ENCODE measurements at regions not wholly inside any gene's neighbourhood (a gene's known extent, or its start where the extent isn't known, plus 50 kb on each side); places are given as distances from the start of the nearest gene placed in this dataset.
A peak's percentile ranks its signal among the peaks of the same experiment; 100 is the strongest.

DNA sequence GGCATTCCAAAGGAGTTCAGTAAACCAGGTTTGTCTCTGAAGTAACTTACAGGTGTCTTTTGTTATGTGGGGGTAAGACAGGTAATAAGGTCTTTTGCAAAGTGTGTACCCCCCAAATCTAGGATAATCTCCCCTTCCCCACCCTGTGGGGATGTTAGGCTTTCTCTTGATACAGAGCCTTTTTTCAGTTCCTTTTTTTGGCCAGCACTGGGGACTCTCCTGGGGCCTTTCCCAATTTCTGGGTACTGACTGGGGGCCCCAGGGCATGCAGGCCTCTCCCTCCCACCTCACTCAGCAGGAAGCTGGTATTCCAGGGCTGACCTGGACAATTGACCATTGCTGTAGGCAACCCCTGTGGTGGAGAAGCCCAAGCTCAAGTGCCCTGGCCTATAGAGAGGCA is 84.3 kb upstream of the IRX6 start:
- Histone ChIP-seq H3K9me3 (no peaks in the 10 kb centered on the region), H3K27me3 (no peaks in the 10 kb centered on the region; the same call in 1 of the 2 replicates), H3K36me3 (no peaks in the 10 kb centered on the region), H3K4me3 (no peak overlapping the region)
- no peak for DNase-seq

DNA sequence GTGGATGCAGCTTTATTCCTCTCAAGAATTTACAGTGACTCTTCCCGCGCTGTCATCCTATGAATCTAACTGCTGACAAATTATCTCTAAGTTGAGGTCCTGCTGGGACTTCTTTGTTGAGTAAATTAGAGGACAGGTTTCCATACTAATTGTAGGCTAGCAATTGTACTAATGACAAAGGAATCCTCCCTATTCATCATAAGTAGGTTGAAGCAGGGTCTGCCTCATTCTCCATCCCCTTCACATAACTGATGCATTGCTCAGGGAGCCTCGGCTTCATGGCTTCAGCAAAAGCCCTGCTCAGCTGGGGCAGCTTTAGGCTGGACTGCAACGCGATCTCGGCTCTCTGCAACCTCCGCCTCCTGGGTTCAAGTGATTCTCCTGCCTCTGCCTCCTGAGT is 83.1 kb upstream of the IRX6 start:
- Histone ChIP-seq H3K4me3 (no peak overlapping the region), H3K9me3 (no peaks in the 10 kb centered on the region), H3K27me3 (no peaks in the 10 kb centered on the region; the same call in 1 of the 2 replicates), H3K36me3 (no peaks in the 10 kb centered on the region)
- no peak for DNase-seq

DNA sequence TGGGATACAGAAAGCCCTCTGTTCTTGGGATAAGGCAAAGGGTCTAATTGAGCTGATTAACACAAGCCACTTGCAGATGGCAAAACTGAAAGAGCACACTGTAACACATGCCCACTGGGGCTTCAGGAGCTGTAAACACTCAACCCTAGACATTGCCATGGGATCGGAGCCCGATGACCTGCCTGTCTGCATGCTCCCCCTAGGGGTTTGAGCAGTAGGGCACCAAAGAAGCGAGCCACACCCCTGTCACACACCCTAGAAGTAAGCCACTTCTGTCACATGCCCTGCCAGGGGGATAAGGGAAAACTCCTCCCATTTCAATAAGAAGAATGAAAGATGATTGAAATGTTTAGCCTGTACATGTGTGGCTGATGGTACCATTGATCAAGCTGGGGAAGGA is 81.3 kb upstream of the IRX6 start:
- no peaks in the 10 kb centered on the region for H3K9me3 ChIP-seq
- H3K27me3 ChIP-seq: no peaks in the 10 kb centered on the region
- H3K36me3 ChIP-seq: no peaks in the 10 kb centered on the region
- no peak for DNase-seq
- H3K4me3 ChIP-seq: no peak overlapping the region

DNA sequence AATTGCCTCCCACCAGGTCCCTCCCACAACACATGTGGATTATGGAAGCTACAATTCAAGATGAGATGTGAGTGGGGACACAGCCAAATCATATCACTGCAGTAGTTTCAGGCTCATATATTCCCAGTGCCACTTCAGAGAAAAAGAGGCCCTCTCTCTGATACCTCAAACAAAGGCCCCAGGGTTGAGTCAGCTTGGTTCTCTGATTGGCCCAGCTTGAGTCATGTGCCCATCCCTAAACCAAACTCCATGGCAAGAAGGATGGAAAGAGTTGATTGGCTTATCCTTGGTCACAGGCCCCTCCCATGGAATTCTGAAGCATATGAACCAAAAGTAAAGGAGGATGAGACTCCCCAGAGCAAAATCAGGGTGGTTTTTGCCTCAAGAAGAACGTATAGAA is 75.9 kb upstream of the IRX6 start:
- DNase-seq: peak; percentile 21

DNA sequence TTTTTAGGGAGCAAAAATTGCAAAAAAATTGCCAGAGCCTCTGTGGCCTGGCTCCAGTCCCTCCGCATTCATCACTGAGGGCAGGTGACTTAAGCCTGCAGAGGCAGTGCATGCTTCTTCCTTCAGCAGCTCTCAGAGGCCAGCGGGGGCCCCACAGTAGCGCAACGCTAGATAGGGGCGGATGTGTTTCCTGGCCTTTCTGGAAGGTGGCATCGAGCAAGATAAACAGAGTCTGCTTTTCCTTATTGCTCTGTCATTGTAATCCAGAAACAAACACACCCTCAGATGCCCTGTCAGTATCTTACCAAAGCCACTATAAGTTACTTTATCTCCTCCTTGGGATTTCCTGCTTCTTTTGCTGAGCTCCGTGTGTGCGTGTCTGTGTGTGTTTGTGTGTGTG is 75.5 kb upstream of the IRX6 start:
- no peaks in the 10 kb centered on the region for H3K36me3 ChIP-seq
- no peaks in the 10 kb centered on the region for H3K27me3 ChIP-seq
- H3K4me3 ChIP-seq: no peak overlapping the region
- H3K9me3 ChIP-seq: no peaks in the 10 kb centered on the region
- DNase-seq: no peak

More for the DNA sequence above, 75.9 kb upstream of the IRX6 start:
- H3K27me3 ChIP-seq: no peaks in the 10 kb centered on the region
- no peak overlapping the region for H3K4me3 ChIP-seq
- no peaks in the 10 kb centered on the region for H3K9me3 ChIP-seq
- H3K36me3 ChIP-seq: no peaks in the 10 kb centered on the region

DNA sequence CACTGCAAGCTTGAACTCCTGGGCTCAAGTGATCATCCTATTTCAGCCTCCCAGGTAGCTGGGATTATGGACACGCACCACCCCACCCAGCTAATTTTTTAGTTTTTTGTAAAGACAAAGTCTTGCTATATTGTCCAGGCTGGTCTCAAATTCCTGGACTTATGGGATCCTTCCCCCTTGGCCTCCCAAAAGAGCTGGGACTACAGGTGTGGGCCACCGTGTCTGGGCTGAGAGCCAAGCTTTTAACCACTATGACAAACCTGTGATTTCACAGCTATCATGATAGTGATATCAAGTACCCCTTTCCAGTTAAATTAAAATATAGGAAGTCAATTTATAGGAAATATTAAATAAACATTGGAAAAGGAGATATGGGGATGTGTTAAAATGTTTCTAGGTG is 74.6 kb upstream of the IRX6 start:
- H3K27me3 ChIP-seq: no peaks in the 10 kb centered on the region

DNA sequence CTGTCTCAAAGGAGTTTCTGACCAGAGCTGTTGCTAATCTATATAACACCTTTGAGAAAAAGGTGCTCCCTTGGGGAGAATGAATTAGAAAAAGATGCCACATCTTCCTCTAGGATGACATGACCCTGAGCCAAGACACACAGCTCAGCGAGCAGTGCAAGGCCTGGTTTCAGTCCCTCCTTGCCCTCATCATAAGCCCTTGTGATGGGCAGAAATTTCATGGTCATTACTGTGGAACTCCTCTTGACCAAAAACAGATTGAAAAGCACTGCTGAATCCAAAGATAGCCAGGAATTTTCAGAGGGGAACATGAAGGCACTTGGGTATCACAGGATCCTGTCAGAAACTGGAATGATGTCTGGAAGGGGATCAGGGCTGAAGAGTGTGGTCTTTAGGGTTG is 74.1 kb upstream of the IRX6 start:
- Histone ChIP-seq H3K36me3 (no peaks in the 10 kb centered on the region), H3K27me3 (no peaks in the 10 kb centered on the region), H3K4me3 (no peak overlapping the region), H3K9me3 (no peaks in the 10 kb centered on the region; the same call in 1 of the 2 replicates)
- DNase-seq: no peak

More for the DNA sequence above, 74.6 kb upstream of the IRX6 start:
- DNase-seq: no peak
- H3K4me3 ChIP-seq: no peak overlapping the region
- H3K36me3 ChIP-seq: no peaks in the 10 kb centered on the region
- H3K9me3 ChIP-seq: no peaks in the 10 kb centered on the region; the same call in 1 of the 2 replicates

DNA sequence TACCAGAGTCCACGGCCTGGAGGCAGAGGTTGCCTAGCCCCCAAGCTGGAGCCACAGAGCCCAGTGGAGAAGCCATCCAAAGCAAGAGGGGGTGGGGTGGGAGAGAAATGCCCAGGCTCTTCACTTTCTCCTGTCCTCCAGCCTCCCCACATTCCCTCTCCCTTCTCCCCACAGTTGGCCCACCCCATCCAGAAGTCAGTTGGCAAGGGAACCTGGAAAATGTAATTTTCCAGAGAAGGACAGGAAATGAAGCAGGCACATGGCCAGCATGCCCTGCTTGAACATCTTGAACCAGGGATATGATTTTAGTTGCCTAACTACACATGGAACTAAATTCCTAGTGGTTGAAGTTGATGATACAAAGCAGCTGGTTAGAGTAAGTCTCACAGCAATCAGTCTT is 73.3 kb upstream of the IRX6 start:
- H3K36me3 ChIP-seq: no peaks in the 10 kb centered on the region
- DNase-seq: peak; percentile 66
- no peak overlapping the region for H3K4me3 ChIP-seq
- no peaks in the 10 kb centered on the region; the same call in 1 of the 2 replicates for H3K9me3 ChIP-seq
- H3K27me3 ChIP-seq: no peaks in the 10 kb centered on the region; the same call in 1 of the 2 replicates

DNA sequence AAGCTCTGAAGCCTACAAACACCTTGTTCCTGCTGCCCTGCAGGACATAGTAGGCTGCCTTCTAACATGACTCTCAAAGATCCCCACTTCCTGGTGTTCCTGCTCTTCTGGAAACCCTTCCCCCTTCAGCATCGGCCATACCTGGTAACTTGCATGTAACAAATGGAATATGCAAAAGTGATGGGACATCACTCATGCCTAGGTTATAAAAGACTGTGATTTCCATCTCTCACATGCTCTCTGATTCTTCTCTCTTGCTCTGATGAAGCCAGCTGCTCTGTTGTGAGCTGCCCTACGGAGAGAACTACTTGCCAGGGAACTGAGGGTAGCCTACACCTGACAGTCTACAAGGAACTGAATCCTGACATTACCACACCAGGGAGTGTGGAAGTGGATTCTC is 72.9 kb upstream of the IRX6 start:
- no peak overlapping the region for H3K4me3 ChIP-seq
- no peaks in the 10 kb centered on the region; the same call in 1 of the 2 replicates for H3K27me3 ChIP-seq
- H3K36me3 ChIP-seq: no peaks in the 10 kb centered on the region
- no peaks in the 10 kb centered on the region; the same call in 1 of the 2 replicates for H3K9me3 ChIP-seq
- no peak for DNase-seq

DNA sequence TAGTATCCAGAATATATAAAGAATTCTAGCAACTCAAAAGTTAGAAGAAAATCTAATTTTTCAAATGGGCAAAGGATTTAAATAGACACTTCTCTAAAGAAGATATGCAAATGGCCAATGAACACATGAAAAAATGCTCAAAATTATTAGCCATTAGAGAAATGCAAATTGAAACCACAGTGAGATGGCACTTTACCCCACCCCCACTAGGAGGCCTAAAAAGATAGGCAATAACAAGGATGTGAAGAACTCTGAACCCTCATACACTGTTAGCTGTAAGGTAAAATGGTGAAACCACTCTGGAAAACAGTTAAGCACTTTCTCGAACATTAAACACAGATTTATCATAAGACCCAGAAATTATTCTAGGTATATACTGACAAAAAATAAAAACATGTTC is 71.4 kb upstream of the IRX6 start:
- Histone ChIP-seq H3K4me3 (no peak overlapping the region), H3K36me3 (no peaks in the 10 kb centered on the region), H3K27me3 (no peaks in the 10 kb centered on the region; the same call in 1 of the 2 replicates), H3K9me3 (no peaks in the 10 kb centered on the region; the same call in 1 of the 2 replicates)
- no peak for DNase-seq

DNA sequence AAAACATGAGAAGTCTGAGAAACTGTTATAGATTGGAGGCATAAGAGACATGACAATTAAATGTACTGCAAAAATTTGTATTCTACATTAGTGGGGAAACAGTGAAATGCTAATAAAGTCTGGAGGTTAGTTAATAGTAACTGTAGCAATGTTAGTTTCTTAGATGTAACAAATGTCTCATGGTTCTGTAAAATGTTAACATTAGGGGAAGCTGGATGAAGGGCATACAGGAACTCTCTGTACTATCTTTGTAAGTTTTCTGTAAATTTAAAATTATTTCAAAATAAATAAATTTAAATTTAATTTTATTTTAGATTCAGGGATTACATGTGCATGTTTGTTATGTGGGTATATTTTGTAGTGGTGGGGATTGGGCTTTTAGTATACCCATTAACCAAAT is 70.0 kb upstream of the IRX6 start:
- Histone ChIP-seq H3K27me3 (no peaks in the 10 kb centered on the region; the same call in 1 of the 2 replicates), H3K4me3 (no peak overlapping the region), H3K36me3 (no peaks in the 10 kb centered on the region), H3K9me3 (no peaks in the 10 kb centered on the region; the same call in 1 of the 2 replicates)
- no peak for DNase-seq

DNA sequence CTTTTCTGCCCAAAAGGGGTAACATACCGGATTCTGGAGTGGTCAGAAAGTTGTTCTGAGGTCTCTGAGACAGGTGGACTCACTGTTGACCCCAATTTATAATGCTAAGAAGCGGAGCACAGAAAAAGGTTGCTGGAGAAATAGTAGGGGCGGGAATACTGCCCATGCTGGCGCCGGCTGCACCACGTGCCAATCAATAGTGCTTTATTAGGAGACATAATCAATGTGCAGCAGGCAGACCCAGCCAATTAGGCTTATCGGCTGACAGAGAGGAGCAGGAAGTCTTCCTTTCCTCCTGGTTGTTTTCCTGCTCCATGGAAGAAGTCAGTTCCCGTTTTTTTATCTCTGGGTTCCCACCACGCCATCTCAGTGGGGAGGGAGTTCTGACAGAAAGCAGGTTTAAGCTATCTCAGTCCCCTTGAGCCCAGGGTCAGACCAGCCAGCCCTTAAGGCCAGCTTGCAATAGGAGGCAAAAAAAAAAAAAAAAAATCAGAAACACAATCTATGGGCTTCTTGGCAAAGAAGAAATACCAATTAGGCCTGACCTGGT is 68.2 kb upstream of the IRX6 start:
- Histone ChIP-seq H3K27me3 (no peaks in the 10 kb centered on the region; the same call in 1 of the 2 replicates), H3K36me3 (no peaks in the 10 kb centered on the region), H3K9me3 (no peaks in the 10 kb centered on the region; the same call in 1 of the 2 replicates), H3K4me3 (no peak overlapping the region)
- no peak for DNase-seq

DNA sequence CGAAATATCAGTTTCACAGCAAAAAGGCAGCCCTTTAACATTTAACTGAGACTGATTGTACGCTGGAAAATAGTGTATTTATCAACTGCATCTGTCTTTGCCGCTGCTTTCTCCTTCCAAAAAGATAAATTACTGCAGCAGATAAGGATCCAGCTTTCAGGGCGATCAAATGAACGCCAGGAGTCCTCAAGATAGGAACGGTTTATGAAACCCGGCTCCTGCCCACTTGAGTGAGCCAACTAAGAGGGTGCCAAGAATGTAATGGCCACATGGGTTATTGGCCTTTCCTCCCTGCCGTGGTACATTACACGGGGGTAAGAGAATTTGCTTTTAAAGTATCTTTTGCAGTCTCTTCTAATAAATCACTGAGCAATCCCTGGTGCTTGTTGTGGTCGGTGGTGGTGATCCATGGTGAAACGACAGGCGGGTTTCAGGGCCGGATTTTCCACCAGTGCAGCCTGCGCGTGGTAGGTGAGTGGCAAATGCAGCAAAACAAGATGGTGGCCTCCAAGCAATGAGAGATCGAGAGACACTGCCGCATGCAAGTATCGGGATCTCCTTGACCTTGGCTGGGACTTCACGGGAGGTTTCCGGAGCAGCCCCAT is 67.5 kb upstream of the IRX6 start:
- no peaks in the 10 kb centered on the region; the same call in 1 of the 2 replicates for H3K9me3 ChIP-seq
- no peak overlapping the region for H3K4me3 ChIP-seq
- no peaks in the 10 kb centered on the region for H3K36me3 ChIP-seq
- no peak for DNase-seq
- no peaks in the 10 kb centered on the region; the same call in 1 of the 2 replicates for H3K27me3 ChIP-seq

DNA sequence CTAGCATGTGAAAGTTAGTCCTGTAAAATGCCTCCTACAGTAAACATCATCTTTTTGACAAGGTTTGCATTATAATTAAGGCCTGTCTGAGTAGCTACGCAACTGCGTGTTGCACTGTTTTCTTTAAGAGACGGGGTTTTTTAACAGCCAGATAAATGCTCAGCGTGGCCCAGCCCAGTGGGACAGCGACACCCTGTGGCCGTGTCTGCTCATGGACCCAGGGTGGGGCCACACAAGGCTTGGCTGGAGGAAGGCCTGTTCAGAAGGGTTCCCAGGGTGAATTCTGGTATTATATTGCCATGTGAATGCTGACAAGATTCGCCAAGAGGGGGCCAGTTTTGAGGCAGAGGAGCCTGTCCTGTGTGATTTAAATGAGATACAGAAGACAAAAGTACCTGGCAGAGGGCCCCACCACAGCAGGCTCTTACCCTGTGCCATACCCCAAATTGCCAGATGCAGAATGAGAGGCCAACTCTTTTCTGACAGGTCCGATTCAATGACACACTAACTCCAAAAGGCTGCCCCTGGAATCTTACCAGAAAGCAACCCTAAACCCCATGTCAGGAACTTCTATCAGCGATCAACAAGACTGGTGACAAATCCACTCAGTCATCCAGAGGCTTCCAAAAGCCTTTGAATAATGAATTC is 65.9 kb upstream of the IRX6 start:
- no peaks in the 10 kb centered on the region; the same call in 1 of the 2 replicates for H3K9me3 ChIP-seq
- DNase-seq: peak; percentile 64
- H3K27me3 ChIP-seq: no peaks in the 10 kb centered on the region; the same call in 1 of the 2 replicates
- no peaks in the 10 kb centered on the region for H3K36me3 ChIP-seq
- H3K4me3 ChIP-seq: no peak overlapping the region

DNA sequence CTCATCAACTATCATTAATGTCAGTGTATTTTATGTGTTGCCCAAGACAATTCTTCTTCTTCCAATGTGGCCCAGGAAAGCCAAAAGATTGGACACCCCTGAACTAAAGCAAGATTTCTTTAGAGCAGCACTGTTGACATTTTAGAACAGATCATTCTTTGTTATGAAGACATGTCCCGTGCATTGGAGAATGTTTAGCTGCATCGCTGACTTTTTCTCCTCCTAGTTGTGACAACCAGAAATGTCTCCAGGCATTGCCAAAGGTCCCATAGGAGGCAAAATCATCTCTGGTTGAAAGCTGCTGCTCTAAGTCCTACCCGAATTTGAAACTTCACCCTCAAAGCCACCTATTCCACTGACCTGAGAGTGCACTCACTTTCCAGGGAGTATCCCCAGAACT is 62.7 kb upstream of the IRX6 start:
- Histone ChIP-seq H3K36me3 (no peaks in the 10 kb centered on the region), H3K27me3 (no peaks in the 10 kb centered on the region), H3K9me3 (peaks cover 7% of the 10 kb centered on the region; the same call in 1 of the 2 replicates), H3K4me3 (no peak overlapping the region)
- DNase-seq: no peak

DNA sequence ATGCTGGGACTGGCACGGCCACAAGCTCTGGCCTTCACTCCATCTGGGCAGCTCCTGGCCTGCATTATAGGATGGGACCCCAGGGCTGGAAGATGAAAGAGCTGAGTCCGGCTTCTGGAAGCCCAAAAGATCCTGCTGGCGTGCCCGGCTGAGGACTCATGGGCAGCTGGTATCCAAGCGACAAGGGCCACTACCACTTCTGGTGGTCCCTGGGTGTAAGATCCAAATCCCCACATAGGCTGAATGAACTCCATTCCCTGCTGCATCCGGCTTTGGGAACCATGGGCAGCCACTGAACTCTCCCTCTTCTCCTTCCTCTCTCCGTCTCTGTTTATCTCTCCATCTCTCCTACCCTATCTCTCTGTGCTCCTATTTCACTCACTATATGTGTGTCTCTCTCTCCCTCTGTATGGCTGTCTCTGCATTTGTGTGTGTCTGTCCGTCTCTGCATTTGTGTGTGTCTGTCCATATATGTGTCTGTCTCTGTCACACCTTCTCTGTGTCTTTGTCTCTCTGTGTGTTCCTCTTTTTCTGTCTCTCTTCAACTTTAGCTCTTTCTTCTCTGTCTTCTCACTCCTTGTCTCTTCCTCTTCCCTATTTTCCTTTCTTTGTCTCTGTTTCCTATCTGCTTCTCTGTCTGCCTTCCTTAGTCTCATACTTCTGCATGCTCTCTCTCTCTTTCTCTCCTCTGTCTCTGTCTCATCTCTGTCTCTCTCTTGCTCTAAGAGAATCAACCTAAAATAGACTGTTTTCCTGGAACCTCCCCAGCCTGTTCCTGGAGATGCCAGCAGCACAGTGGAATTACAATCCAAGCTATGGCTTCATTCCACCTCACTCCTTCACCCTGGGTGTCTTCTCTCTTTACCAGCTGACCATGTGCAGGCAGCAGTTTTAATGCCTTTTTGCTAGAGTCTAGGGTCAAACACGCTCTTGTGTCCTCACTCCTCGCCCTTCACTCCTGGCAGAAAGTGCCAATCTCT is 60.4 kb upstream of the IRX6 start:
- DNase-seq: peak; percentile 52
- peaks cover 7% of the 10 kb centered on the region; the same call in 1 of the 2 replicates for H3K9me3 ChIP-seq
- H3K36me3 ChIP-seq: no peaks in the 10 kb centered on the region
- H3K27me3 ChIP-seq: no peaks in the 10 kb centered on the region
- no peak overlapping the region for H3K4me3 ChIP-seq
